IMR-90 (cell line): ENCODE measurements at regions not wholly inside any gene's neighbourhood (a gene's known extent, or its start where the extent isn't known, plus 50 kb on each side); places are given as distances from the start of the nearest gene placed in this dataset.

Experiments used
- ATAC-seq: fragments of 200-7000 bp; cut with Tn5 transposase; 2 replicates; pipeline ENCODE4 v1.9.1; 2020; ENCODE audit warnings: low read depth, mild to moderate bottlenecking, moderate library complexity
- BruUV-seq: library from RNA; stranded (reverse); fragments of 400-500 nt; replicated peaks from 2 replicates; lab custom pipeline; 2021; lab: Mats Ljungman, UMichigan
- CTCF ChIA-PET: fragments of 300-600 bp; formaldehyde crosslinking; extraction: SDS; loops from one replicate; lab custom pipeline; 2021; ENCODE audit warnings: antibody characterized with exemption; lab: Yijun Ruan, JAX
- POLR2A ChIA-PET: fragments of 300-600 bp; sonication (Branson Sonifier 250); formaldehyde crosslinking; loops from one replicate; lab custom pipeline; 2022; ENCODE audit warnings: antibody characterized with exemption; ENCODE audit not compliant: unreplicated experiment; lab: Charles Lee
- DNase-seq: peaks from one replicate; pipeline ENCODE4 v3.0.0; 2013
- H2AFZ ChIP-seq: replicated peaks from 2 replicates; pipeline ENCODE3; 2013; ENCODE audit warnings: low read length, mild to moderate bottlenecking; ENCODE audit not compliant: poor library complexity
- H2AK5ac ChIP-seq: 2 replicates; pipeline ENCODE4 v1.6.1; 2013; ENCODE audit warnings: low read depth, low read length, inconsistent platforms
- H2AK9ac ChIP-seq: replicated peaks from 2 replicates; pipeline ENCODE3; 2013; ENCODE audit warnings: mild to moderate bottlenecking, low read depth, low read length, moderate library complexity; ENCODE audit not compliant: poor library complexity
- H2BK120ac ChIP-seq: 2 replicates; pipeline ENCODE4 v1.6.1; 2013; ENCODE audit warnings: low read depth, low read length, inconsistent platforms
- H2BK15ac ChIP-seq: 3 replicates; pipeline ENCODE4 v1.6.1; 2013; ENCODE audit warnings: low read depth, low read length, inconsistent platforms
- H2BK20ac ChIP-seq: 2 replicates; pipeline ENCODE4 v1.6.1; 2013; ENCODE audit warnings: low read depth, mild to moderate bottlenecking, inconsistent platforms, low read length, moderate library complexity
- H2BK5ac ChIP-seq: 2 replicates; pipeline ENCODE4 v1.6.1; 2013; ENCODE audit warnings: mild to moderate bottlenecking, low read depth, low read length, inconsistent platforms; ENCODE audit not compliant: poor library complexity, severe bottlenecking
- H3K14ac ChIP-seq: replicated peaks from 2 replicates; pipeline ENCODE4 v1.6.1; 2013; ENCODE audit warnings: low read depth, low read length, inconsistent platforms
- H3K18ac ChIP-seq: 2 replicates; pipeline ENCODE4 v1.6.1; 2013; ENCODE audit warnings: low read depth, low read length, control low read depth
- H3K23ac ChIP-seq: 2 replicates; pipeline ENCODE4 v1.6.1; 2013; ENCODE audit warnings: low read depth, low read length, inconsistent platforms
- H3K27ac ChIP-seq: 2 replicates; pipeline ENCODE4 v1.5.1; 2013; ENCODE audit warnings: mild to moderate bottlenecking, control low read depth, low read length; ENCODE audit not compliant: insufficient read depth
- H3K27me3 ChIP-seq: 2 replicates; pipeline ENCODE4 v1.6.1; 2013; ENCODE audit warnings: low read length; ENCODE audit not compliant: control insufficient read depth, insufficient read depth
- H3K36me3 ChIP-seq: 2 replicates; pipeline ENCODE4 v1.6.1; 2013; ENCODE audit warnings: low read length, mixed read lengths; ENCODE audit not compliant: control insufficient read depth, insufficient read depth
- H3K4ac ChIP-seq: 2 replicates; pipeline ENCODE4 v1.6.1; 2013; ENCODE audit warnings: low read depth, low read length, inconsistent platforms
- H3K4me1 ChIP-seq: 2 replicates; pipeline ENCODE4 v1.6.1; 2013; ENCODE audit warnings: low read length, mixed read lengths; ENCODE audit not compliant: control insufficient read depth, insufficient read depth
- H3K4me2 ChIP-seq: 2 replicates; pipeline ENCODE4 v1.6.1; 2013; ENCODE audit warnings: low read depth, mild to moderate bottlenecking, control low read depth, low read length, moderate library complexity
- H3K4me3 ChIP-seq: 2 replicates; pipeline ENCODE4 v1.5.1; 2013; ENCODE audit warnings: low read depth, mild to moderate bottlenecking, control low read depth, low read length, moderate library complexity; ENCODE audit not compliant: insufficient read depth
- H3K56ac ChIP-seq: 2 replicates; pipeline ENCODE4 v1.6.1; 2013; ENCODE audit warnings: low read length, inconsistent platforms; ENCODE audit not compliant: insufficient read depth; ENCODE audit errors: extremely low read depth
- H3K79me1 ChIP-seq, 2 experiments: 2 replicates each; pipeline ENCODE4 v1.6.1; 2013; ENCODE audit warnings: low read length in 2 of 2, inconsistent platforms in 1 of 2, low read depth in 1 of 2
- H3K9ac ChIP-seq: 2 replicates; pipeline ENCODE4 v1.6.1; 2013; ENCODE audit warnings: low read depth, low read length, control low read depth
- H3K9me1 ChIP-seq: 2 replicates; pipeline ENCODE4 v1.6.1; 2013; ENCODE audit warnings: low read length, inconsistent platforms; ENCODE audit not compliant: insufficient read depth
- H3K9me3 ChIP-seq: 2 replicates; pipeline ENCODE4 v1.6.1; 2013; ENCODE audit warnings: low read length; ENCODE audit not compliant: control insufficient read depth, insufficient read depth
- H4K20me1 ChIP-seq: 2 replicates; pipeline ENCODE4 v1.6.1; 2013; ENCODE audit warnings: low read length, inconsistent platforms; ENCODE audit not compliant: insufficient read depth
- H4K5ac ChIP-seq: 2 replicates; pipeline ENCODE4 v1.6.1; 2013; ENCODE audit warnings: mild to moderate bottlenecking, low read depth, low read length, control low read depth
- H4K8ac ChIP-seq, 2 experiments: 2 replicates each; pipeline ENCODE4 v1.6.1; 2013; ENCODE audit warnings: low read depth in 2 of 2, low read length in 2 of 2, control low read depth in 1 of 2, inconsistent platforms in 1 of 2
- H4K91ac ChIP-seq: 2 replicates; pipeline ENCODE4 v1.6.1; 2013; ENCODE audit warnings: low read depth, low read length, inconsistent platforms; ENCODE audit not compliant: insufficient read depth
- BHLHE40 ChIP-seq: fragments of 150-350 bp; IDR thresholded peaks from 2 replicates; pipeline ENCODE4 v1.6.1; 2016; ENCODE audit warnings: mild to moderate bottlenecking, low read depth, low read length
- CEBPB ChIP-seq: IDR thresholded peaks from 2 replicates; pipeline ENCODE4 v1.6.1; 2012; ENCODE audit warnings: low read depth, low read length, improper control_type of control experiment
- CHD1 ChIP-seq: IDR thresholded peaks from 2 replicates; pipeline ENCODE4 v1.6.1; 2012; ENCODE audit warnings: low read depth, low read length, improper control_type of control experiment
- MAFK ChIP-seq: IDR thresholded peaks from 2 replicates; pipeline ENCODE4 v1.6.1; 2012; ENCODE audit warnings: low read depth, low read length, improper control_type of control experiment
- MAZ ChIP-seq: IDR thresholded peaks from 2 replicates; pipeline ENCODE4 v1.6.1; 2012; ENCODE audit warnings: low read depth, mild to moderate bottlenecking, low read length, improper control_type of control experiment, moderate library complexity, borderline replicate concordance
- MXI1 ChIP-seq: IDR thresholded peaks from 2 replicates; pipeline ENCODE4 v1.6.1; 2012; ENCODE audit warnings: low read depth, mild to moderate bottlenecking, low read length, moderate library complexity, borderline replicate concordance
- NFE2L2 ChIP-seq: fragments of 150-350 bp; IDR thresholded peaks from 2 replicates; pipeline ENCODE4 v1.6.1; 2016; ENCODE audit warnings: low read depth, mild to moderate bottlenecking, low read length
- POLR2A ChIP-seq: IDR thresholded peaks from 2 replicates; pipeline ENCODE4 v1.6.1; 2012; ENCODE audit warnings: mild to moderate bottlenecking, low read depth, low read length
- RAD21 ChIP-seq: IDR thresholded peaks from 2 replicates; pipeline ENCODE4 v1.6.1; 2012; ENCODE audit warnings: low read length, improper control_type of control experiment
- RCOR1 ChIP-seq: IDR thresholded peaks from 2 replicates; pipeline ENCODE4 v1.6.1; 2012; ENCODE audit warnings: mild to moderate bottlenecking, low read length, improper control_type of control experiment; ENCODE audit not compliant: insufficient replicate concordance
- RFX5 ChIP-seq: IDR thresholded peaks from 2 replicates; pipeline ENCODE4 v1.8.0; 2012; ENCODE audit warnings: low read depth, mild to moderate bottlenecking, low read length, moderate library complexity
- SMC3 ChIP-seq: fragments of 150-350 bp; IDR thresholded peaks from 2 replicates; pipeline ENCODE4 v1.6.1; 2016; ENCODE audit warnings: low read depth, mild to moderate bottlenecking, antibody characterized with exemption, low read length, moderate library complexity
- WGBS, 2 experiments: methylation state at CpG; one replicate each; pipeline versions ENCODE4 v1.1.5 to v1.1.7; 2013; ENCODE audit warnings: missing lambda C conversion rate in 2 of 2; ENCODE audit not compliant: insufficient read length in 1 of 2; ENCODE audit errors: extremely low coverage in 2 of 2; 5-methylcytosine and 5-hydroxymethylcytosine counted together
- dilution Hi-C: fragments of 300-500 bp; cut with HindIII; formaldehyde crosslinking; loops from one replicate; pipeline ENCODE4 v1.14.3; 2018; ENCODE audit warnings: low sequenced_read_pairs; ENCODE audit not compliant: unreplicated experiment
- in situ Hi-C: fragments of 300-500 bp; cut with MboI; formaldehyde crosslinking; loops from 3 replicates; pipeline ENCODE4 v1.14.3; 2019; ENCODE audit warnings: low sequenced_read_pairs, inconsistent platforms, mixed read lengths
- intact Hi-C: fragments of 100-400 bp; cut with micrococcal nuclease; formaldehyde crosslinking; loops from 2 replicates; pipeline ENCODE4 v1.10.0; 2022
- TF ChIP-seq, protein P1 (sequence below): fragments of 150-350 bp; IDR thresholded peaks from 2 replicates; pipeline ENCODE4 v1.6.1; 2017; ENCODE audit warnings: mild to moderate bottlenecking, antibody characterized with exemption, low read length, low read depth
- TF ChIP-seq, protein P2 (sequence below): fragments of 150-350 bp; IDR thresholded peaks from 2 replicates; pipeline ENCODE4 v1.6.1; 2016; ENCODE audit warnings: low read depth, mild to moderate bottlenecking, low read length, moderate library complexity, borderline replicate concordance
- TF ChIP-seq, protein P3 (sequence below): conservative IDR thresholded peaks from 2 replicates; pipeline ENCODE4 v1.5.1; 2012; ENCODE audit warnings: mild to moderate bottlenecking, low read depth, low read length, improper control_type of control experiment

DNA sequence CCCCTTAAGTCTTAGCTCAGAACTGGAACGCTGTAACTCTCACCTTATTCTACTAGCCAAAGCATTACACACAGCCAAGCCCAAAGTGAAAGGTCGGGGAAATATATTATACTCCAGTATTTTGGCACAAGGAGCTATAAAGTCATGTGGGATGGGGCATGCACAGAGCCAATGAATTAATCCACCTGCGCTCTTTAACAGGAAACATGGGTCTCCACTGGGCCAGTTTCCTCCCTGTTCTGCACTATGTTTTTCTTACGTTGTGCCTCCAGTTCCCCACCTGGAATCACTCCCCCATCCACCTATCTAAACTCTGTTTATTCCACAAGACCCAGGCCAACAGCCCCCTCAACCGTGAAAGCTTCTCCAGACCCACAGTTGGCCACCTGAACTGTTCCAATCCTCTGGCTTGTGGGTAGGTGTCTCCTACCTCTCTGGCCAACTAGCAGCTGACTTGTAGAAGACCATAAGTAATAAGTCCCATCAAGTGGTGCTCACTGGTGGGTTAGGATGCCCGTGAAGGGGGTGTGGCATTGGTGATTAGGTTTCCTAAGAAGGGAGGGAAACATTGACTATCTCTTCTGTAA is 286.9 kb downstream of the NPIPA8 start:
- dilution Hi-C loops: no loop called here
- H2BK120ac ChIP-seq: no peak overlapping the region
- H3K4me1 ChIP-seq: no peaks in the 10 kb centered on the region
- H3K9ac ChIP-seq: no peak overlapping the region
- no peak overlapping the region for H3K27ac ChIP-seq
- no peak overlapping the region for H3K14ac ChIP-seq
- H3K9me1 ChIP-seq: no peaks in the 10 kb centered on the region
- no peak overlapping the region for H3K56ac ChIP-seq
- H3K27me3 ChIP-seq: no peaks in the 10 kb centered on the region
- ChIA-PET POLR2A (no interaction called here), CTCF (no interaction called here)
- H4K8ac ChIP-seq: no peak overlapping the region
- H3K4ac ChIP-seq: no peak overlapping the region
- DNase-seq (no peak), ATAC-seq (no peak)
- no CpG with 5 or more reads among the region's 6 CpGs for WGBS, 2 experiments
- in situ Hi-C loops: no loop called here
- H2BK15ac ChIP-seq: no peak overlapping the region
- H2AK5ac ChIP-seq: no peak overlapping the region
- H4K20me1 ChIP-seq: no peaks in the 10 kb centered on the region
- no peak overlapping the region for H3K4me3 ChIP-seq
- no peak overlapping the region for H2BK20ac ChIP-seq
- H3K4me2 ChIP-seq: no peak overlapping the region
- no TSS peak for BruUV-seq
- no peak overlapping the region for H2AFZ ChIP-seq
- TF ChIP-seq POLR2A (no peak), BHLHE40 (no peak), CEBPB (no peak), RAD21 (no peak), CHD1 (no peak), MXI1 (no peak), MAFK (no peak), NFE2L2 (no peak), RFX5 (no peak), SMC3 (no peak), MAZ (no peak), RCOR1 (no peak)
- TF ChIP-seq, protein P1, sequence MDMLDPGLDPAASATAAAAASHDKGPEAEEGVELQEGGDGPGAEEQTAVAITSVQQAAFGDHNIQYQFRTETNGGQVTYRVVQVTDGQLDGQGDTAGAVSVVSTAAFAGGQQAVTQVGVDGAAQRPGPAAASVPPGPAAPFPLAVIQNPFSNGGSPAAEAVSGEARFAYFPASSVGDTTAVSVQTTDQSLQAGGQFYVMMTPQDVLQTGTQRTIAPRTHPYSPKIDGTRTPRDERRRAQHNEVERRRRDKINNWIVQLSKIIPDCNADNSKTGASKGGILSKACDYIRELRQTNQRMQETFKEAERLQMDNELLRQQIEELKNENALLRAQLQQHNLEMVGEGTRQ: no peak
- TF ChIP-seq, protein P2, sequence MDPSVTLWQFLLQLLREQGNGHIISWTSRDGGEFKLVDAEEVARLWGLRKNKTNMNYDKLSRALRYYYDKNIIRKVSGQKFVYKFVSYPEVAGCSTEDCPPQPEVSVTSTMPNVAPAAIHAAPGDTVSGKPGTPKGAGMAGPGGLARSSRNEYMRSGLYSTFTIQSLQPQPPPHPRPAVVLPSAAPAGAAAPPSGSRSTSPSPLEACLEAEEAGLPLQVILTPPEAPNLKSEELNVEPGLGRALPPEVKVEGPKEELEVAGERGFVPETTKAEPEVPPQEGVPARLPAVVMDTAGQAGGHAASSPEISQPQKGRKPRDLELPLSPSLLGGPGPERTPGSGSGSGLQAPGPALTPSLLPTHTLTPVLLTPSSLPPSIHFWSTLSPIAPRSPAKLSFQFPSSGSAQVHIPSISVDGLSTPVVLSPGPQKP: no peak
- TF ChIP-seq, protein P3, sequence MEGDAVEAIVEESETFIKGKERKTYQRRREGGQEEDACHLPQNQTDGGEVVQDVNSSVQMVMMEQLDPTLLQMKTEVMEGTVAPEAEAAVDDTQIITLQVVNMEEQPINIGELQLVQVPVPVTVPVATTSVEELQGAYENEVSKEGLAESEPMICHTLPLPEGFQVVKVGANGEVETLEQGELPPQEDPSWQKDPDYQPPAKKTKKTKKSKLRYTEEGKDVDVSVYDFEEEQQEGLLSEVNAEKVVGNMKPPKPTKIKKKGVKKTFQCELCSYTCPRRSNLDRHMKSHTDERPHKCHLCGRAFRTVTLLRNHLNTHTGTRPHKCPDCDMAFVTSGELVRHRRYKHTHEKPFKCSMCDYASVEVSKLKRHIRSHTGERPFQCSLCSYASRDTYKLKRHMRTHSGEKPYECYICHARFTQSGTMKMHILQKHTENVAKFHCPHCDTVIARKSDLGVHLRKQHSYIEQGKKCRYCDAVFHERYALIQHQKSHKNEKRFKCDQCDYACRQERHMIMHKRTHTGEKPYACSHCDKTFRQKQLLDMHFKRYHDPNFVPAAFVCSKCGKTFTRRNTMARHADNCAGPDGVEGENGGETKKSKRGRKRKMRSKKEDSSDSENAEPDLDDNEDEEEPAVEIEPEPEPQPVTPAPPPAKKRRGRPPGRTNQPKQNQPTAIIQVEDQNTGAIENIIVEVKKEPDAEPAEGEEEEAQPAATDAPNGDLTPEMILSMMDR: no peak
- H2AK9ac ChIP-seq: no peak overlapping the region
- no peak overlapping the region for H3K18ac ChIP-seq
- H4K5ac ChIP-seq: no peak overlapping the region
- intact Hi-C loops: no loop called here
- no peaks in the 10 kb centered on the region for H3K79me1 ChIP-seq
- H3K9me3 ChIP-seq: peaks cover 11% of the 10 kb centered on the region
- no peak overlapping the region for H2BK5ac ChIP-seq
- H3K36me3 ChIP-seq: no peaks in the 10 kb centered on the region
- no peak overlapping the region for H4K91ac ChIP-seq
- H3K23ac ChIP-seq: no peak overlapping the region
